GM21528 (cell line): ENCODE measurements at regions not wholly inside any gene's neighbourhood (a gene's known extent, or its start where the extent isn't known, plus 50 kb on each side); places are given as distances from the start of the nearest gene placed in this dataset.

Source experiments
- ATAC-seq: cut with Tn5 transposase; IDR thresholded peaks from one replicate; pipeline ENCODE4 v1.9.1; 2021; ENCODE audit warnings: mild to moderate bottlenecking, moderate library complexity; ENCODE audit not compliant: unreplicated experiment, low FRiP score

DNA sequence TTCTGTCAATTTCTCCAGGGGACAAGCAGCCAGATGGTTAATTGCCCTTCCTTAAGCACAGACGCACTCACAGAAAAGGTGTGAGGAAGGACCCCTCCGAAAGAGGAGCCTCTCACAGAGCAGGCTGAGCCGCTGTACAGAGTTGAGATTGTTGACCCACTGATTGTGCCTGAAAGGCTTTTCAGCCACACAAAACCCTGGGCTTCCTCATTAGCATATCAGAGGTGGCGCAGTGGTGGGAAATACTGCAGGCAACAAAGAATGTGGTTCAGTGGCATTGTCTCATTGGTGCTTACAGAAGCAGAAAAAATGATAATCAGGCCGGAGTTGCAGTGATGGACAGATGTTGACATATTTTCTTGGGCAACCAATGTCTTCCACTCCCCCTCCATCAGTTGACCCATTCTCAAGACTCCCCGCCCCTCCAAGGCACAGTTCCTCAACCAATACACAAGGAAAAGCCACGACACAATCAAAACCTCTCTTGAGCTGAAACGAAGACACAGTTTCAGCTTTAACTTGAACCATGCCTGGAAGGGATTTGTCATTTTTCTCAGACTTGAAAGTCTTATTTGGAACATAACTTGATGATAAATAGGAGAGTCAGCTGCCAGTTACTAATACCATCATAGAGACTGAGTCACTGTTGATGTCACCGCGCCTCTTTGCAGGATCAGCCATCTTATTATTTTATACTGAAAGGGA lies 53.1 kb downstream of the ATXN3L start:
- no peak for ATAC-seq

- no peak for ATAC-seq
Measured at GRCh38 chrX:13265549-13266132, 54.2 kb downstream of the ATXN3L start.

DNA sequence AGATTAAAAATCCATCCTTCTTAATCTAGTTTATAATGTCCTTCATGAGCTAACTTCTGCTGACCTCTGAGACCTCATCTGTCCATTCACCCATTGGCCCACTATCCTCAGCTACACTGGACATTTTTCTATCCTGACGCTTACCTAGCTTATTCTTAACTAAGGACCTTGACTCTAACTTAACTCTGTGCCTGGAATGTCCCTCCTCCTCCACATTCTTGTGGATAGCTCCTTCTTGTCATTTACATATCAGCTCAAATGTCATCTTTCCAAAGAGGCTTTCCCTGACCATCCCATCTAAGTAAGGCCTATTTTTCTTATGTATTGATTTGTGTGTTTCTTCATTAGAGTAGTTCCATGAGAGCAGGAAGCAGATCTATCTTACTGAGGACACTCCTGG lies 54.7 kb downstream of the ATXN3L start:
- no peak for ATAC-seq

GRCh38 chrX:13263560-13264251 lies 56.1 kb downstream of the ATXN3L start:
- peak; percentile 81 for ATAC-seq

DNA sequence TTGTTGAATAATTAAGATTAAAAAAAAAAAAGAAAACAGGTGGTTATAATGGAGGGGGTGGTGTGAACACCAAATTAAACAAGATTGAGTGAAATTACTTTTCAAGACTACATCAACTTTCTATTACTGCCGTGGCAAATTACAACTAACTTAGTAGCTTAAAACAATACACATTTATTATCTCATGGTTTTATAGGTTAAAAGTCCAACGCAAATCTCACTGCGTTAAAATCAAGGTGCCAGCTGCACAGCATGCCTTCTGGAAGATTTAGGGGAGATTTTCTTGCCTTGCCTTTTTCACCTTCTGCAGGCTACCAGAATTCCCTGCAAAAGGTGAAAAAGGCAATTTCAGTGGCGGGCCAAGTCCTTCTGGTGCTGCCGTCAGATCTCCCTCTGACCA lies 58.5 kb downstream of the ATXN3L start:
- ATAC-seq: no peak

DNA sequence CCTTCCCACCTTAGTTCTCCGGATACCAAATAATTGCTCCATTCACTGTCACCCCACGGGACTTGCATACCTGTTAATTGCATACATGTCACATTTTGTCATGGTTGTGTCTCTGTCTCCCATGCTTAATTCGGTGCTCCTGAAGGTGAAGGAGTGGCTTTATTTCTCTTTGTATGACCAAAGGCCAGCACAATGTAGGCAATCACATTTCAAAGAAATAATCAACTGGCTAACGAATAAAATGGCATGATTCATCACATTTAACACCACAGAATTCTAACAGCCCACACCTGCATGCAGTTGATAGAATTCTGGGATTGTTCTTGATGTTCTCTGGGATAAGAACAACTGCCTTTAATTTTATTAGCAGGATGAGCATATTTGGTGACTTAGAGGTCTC lies 59.3 kb downstream of the ATXN3L start:
- no peak for ATAC-seq

GRCh38 chrX:13258725-13259124 lies 61.1 kb downstream of the ATXN3L start:
- no peak for ATAC-seq

GRCh38 chrX:13258052-13258444 lies 61.8 kb downstream of the ATXN3L start:
- no peak for ATAC-seq

- ATAC-seq: peak; percentile 46
Measured at GRCh38 chrX:13257223-13258051, 62.4 kb downstream of the ATXN3L start.

- no peak for ATAC-seq
Measured at GRCh38 chrX:13256603-13257002, 63.2 kb downstream of the ATXN3L start.

- no peak for ATAC-seq
Measured at GRCh38 chrX:13254870-13255269, 65.0 kb downstream of the ATXN3L start.

DNA sequence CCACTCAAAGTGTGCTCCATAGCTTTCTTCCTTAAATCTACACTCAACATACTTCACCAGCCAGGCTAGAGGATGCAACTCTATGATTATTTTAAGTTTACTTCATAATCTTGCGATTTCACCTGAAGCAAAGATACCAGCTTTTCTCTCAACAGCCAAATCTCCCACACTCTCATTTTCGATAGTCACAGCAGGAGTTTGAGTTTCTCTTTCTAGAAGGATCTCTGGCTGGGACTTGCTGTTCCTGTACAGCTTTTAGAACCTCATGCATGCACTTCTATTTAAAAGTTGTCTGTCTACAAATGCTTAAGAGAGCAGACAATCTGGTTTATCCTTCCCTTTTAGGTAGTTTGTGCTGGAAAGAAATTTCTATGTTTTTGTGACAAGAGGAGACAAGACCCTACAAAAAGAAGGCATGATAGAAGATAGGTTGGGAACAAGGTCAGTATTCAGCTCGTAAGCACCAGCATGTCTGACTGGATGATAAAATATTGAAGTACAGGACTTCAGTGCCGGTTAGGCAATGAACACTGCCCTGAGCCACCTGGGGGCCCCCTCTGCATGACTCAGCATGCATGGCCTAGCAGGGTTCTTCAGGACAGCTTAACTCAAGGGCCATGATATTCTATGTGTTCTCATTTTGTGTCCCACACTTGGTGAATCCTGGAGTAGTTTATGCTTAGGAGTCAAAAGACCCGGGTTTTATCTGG lies 65.6 kb downstream of the ATXN3L start:
- ATAC-seq: peak; percentile 53

GRCh38 chrX:13253223-13253622 lies 66.6 kb downstream of the ATXN3L start:
- ATAC-seq: no peak

GRCh38 chrX:13252726-13253125 lies 67.1 kb downstream of the ATXN3L start:
- ATAC-seq: no peak

DNA sequence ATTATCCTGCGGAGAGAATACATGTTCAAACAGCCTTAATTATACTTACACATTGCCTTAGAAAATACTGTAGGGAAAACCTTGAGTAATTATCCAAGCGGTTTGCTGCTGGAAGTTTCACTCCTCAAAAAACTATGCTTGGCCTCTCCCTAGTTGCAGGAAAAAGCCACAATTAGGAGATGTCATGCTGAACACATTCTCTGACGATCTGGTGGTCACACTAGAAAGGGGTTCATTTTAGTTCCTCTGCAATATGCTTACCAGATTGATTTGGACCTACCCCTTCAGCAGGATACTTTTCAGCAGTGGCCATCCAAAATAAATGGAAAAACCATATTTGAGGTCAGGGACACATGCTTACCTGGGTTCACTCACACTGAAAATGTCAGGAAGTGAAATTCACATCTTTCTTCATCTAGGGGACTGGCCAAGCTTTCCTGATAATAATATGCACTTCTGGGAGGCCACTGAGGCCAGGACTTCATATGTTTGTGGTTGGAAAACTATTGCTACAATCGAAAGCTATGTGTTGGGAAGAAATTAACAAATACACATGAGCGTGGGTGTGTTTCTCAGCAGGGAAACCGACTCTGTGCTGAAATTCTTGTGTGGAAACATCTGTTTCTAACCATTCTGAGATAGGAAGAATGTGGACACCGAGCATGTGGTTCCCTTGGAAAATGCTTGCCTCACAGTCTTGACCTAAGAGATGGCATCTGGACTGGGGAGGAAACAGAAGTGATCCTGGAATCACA lies 68.8 kb downstream of the ATXN3L start:
- ATAC-seq: no peak

GRCh38 chrX:13248867-13249486 lies 70.9 kb downstream of the ATXN3L start:
- no peak for ATAC-seq

- ATAC-seq: no peak
Measured at GRCh38 chrX:13239272-13239671, 80.6 kb downstream of the ATXN3L start.

DNA sequence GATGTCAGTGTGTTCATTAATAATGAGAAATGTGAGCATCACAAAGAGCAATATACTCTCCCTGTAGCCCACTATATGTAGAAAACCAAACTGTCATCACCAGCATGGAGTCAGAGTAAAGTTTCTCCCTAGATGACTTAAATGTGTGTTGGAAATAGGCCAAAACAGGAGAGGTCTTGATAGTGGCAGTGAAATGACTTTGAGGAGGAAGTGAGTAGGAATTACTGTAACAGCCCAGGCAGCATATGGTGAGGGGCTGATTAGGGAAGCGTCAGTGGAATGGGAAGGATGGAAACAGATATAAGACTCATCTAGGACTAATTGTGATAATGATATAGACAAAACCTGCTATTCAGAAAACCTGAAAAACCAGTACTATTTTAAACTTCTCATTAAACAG lies 83.9 kb downstream of the ATXN3L start:
- no peak for ATAC-seq

DNA sequence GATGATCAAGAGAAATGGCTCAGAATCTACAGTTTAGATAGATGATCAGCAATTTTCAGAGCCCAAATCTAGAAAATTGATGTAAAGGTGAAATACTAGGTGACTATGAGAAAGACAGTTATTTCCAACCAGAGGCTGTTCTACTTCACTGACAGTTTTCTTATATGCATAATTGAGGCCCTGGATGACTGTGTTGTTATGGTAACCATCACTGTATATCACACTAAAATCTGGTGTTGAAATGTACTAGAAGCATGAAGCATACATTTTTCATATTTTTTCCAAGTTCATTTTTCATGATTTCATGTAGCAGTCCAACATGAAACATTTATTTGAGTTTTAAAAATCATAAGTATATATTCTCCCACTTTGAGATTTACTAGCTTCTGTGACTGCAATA lies 87.4 kb downstream of the ATXN3L start:
- ATAC-seq: no peak
